SU-DHL-6 (cell line): ENCODE measurements at regions not wholly inside any gene's neighbourhood (a gene's known extent, or its start where the extent isn't known, plus 50 kb on each side); places are given as distances from the start of the nearest gene placed in this dataset.

Source experiments
- EZH2phosphoT487 ChIP-seq: fragments of 200-600 bp; sonication (generic), shearing (Covaris generic); conservative IDR thresholded peaks from 2 replicates; pipeline ENCODE4 v1.6.1; 2018; ENCODE audit warnings: mild to moderate bottlenecking, antibody characterized with exemption, low read length, moderate library complexity, mixed read lengths
- TF ChIP-seq, protein P1 (sequence below): fragments of 200-600 bp; sonication (generic); IDR thresholded peaks from one replicate; pipeline ENCODE4 v1.5.1; 2017; ENCODE audit warnings: antibody characterized with exemption, mild to moderate bottlenecking, low read length, moderate library complexity; ENCODE audit not compliant: insufficient read depth, poor library complexity, severe bottlenecking

- TF ChIP-seq, protein P1, sequence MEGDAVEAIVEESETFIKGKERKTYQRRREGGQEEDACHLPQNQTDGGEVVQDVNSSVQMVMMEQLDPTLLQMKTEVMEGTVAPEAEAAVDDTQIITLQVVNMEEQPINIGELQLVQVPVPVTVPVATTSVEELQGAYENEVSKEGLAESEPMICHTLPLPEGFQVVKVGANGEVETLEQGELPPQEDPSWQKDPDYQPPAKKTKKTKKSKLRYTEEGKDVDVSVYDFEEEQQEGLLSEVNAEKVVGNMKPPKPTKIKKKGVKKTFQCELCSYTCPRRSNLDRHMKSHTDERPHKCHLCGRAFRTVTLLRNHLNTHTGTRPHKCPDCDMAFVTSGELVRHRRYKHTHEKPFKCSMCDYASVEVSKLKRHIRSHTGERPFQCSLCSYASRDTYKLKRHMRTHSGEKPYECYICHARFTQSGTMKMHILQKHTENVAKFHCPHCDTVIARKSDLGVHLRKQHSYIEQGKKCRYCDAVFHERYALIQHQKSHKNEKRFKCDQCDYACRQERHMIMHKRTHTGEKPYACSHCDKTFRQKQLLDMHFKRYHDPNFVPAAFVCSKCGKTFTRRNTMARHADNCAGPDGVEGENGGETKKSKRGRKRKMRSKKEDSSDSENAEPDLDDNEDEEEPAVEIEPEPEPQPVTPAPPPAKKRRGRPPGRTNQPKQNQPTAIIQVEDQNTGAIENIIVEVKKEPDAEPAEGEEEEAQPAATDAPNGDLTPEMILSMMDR = no peak
- no peak for TF ChIP-seq EZH2phosphoT487
Observed at GRCh38 chr9:26067608-26068007, 389.4 kb upstream of the TUSC1 start.
